Uterus (tissue), 2 donors: ENCODE measurements at regions not wholly inside any gene's neighbourhood (a gene's known extent, or its start where the extent isn't known, plus 50 kb on each side); places are given as distances from the start of the nearest gene placed in this dataset.

ENCODE experiments used
- CTCF ChIP-seq, 4 experiments: fragments of 200-600 bp in 2 of 4; fragments of 450-650 bp in 2 of 4; sonication (generic) in 2 of 4; IDR thresholded peaks; one replicate each; pipeline ENCODE4 v1.5.1; 2016 to 2019; ENCODE audit warnings: antibody characterized with exemption in 4 of 4, mild to moderate bottlenecking in 2 of 4, moderate library complexity in 1 of 4
- POLR2A ChIP-seq, 2 donors: fragments of 450-650 bp; IDR thresholded peaks; one replicate each; pipeline ENCODE4 v1.6.1; 2016; ENCODE audit warnings: antibody characterized with exemption in 2 of 2, mild to moderate bottlenecking in 1 of 2, moderate library complexity in 1 of 2

GRCh38 chr6:4301871-4302270, 166.5 kb upstream of the ECI2 start:
- TF ChIP-seq POLR2A (IDR thresholded peaks at IDR 0.05) (no peak), CTCF (IDR thresholded peaks at IDR 0.05) (no peak)
